GM21381 (cell line): ENCODE measurements at regions not wholly inside any gene's neighbourhood (a gene's known extent, or its start where the extent isn't known, plus 50 kb on each side); places are given as distances from the start of the nearest gene placed in this dataset.
"Not testable (repeated sequence)": the region's sequence is repeated elsewhere in the genome, so short reads cannot be mapped to it uniquely, and the experiment has no call there.

Experiments used
- ATAC-seq: cut with Tn5 transposase; IDR thresholded peaks from one replicate; pipeline ENCODE4 v1.9.1; 2021; ENCODE audit warnings: mild to moderate bottlenecking, moderate library complexity; ENCODE audit not compliant: unreplicated experiment

DNA sequence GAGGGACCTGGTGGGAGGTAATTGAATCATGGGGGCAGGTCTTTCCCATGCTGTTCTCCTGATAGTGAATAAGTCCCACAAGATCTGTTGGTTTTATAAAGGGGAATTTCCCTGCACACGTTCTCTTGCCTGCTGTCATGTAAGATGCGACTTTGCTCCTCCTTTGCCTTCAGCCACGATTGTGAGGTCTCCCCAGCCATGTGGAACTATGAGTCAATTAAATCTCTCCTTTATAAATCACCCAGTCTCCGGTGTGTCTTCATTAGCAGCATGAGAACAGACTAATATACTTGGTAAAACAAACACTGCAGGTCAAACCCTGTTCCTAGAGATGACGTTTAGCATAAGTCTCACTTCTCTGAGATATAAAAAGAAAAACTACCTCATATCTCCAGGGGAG is 148.3 kb downstream of the MATN1 start:
- ATAC-seq, result no peak

DNA sequence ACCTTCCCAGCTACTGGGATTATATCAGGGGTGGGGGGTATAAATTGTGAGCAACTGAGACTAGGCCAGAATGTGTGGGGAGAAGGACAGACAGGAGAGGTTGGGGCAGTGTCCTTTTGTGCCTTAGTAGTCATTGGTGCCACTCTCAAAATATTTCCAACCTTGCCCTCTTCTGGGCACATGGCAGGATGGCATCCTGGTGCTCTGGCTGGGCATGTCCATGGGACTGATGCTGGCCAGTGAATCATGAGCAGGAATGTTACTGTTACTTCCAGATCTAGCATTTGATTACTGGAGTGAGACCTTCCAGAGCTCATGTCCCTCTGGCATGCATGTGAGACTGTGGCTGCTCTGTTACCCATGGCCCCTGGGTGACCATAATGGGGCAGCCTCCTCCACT is 151.2 kb downstream of the MATN1 start:
- ATAC-seq, result no peak

DNA sequence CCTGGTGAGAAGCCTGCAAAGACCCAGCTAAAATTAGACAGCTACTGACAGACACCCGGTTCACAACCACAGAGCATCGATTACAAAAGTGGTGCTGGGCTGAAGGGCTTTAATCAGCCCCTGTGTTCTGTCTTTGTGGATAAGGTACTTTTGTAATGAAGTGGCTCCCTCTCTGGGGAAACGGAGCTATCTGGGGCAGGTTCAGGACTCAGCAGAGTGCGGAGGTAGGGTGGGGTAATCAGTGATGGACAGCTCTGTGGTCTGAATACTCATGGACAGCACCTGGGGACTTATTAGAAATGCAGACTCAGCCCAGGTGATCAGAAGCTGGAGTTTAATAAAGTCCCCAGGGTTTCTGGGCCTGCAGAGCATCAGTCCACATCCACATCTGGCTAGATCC is 152.0 kb downstream of the MATN1 start:
- no peak for ATAC-seq

DNA sequence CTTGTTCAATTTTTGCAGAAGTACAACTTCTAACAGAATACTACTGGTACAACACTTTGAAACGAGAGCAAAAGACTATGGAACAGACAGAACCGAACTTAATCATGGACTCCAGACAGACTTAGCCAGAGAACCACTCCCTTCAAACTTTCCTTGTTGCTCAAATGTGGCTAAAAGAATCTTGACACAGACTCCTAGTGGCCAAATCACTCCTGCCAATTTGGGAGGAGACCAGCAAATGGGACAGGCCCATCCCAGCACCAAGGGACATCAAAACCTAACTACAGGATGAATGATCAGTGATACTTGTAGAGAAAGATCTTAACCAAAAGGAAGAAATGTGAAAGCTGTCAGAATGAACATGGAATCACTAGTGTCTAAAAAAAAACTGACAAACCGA is 154.0 kb downstream of the MATN1 start:
- no peak for ATAC-seq

DNA sequence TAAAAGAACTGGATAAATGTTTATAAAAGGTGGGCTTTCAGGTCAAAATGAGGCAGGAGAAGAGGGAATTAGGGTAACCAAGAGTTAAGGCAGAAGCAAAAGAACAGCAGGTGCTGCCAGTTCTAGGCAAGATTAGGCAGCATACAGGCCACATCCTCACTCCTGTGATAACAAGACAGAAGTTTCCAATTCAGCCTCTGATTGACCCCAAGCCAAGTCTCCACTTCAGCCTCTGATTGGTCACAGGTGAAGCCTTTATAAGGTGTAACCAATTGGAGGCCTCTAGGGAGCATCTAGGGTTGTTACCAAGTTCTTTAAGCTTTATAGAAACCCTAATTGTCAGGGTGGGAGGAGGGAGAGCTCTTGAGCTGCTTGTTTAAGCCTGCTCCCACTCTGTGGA is 160.8 kb downstream of the MATN1 start:
- no peak for ATAC-seq

DNA sequence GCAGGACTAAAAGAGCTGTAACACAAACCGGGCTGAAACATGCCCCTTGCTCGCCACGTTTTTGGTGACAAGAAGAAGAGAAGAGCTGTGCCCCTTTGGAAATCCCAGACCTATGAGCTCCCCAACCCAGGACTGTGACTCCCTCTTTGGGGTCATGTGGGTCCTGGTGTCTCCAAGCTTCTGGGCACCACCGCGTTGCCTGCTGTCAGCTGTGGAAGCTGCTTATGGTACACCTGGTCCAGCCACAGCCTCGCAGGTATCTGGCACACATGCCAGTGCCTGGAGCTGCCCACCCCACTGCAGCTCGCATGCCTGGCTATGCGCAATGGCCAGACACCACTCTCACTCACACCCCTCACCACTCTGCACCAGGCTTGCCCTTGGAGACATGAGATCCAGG is 171.8 kb downstream of the MATN1 start:
- no peak for ATAC-seq

DNA sequence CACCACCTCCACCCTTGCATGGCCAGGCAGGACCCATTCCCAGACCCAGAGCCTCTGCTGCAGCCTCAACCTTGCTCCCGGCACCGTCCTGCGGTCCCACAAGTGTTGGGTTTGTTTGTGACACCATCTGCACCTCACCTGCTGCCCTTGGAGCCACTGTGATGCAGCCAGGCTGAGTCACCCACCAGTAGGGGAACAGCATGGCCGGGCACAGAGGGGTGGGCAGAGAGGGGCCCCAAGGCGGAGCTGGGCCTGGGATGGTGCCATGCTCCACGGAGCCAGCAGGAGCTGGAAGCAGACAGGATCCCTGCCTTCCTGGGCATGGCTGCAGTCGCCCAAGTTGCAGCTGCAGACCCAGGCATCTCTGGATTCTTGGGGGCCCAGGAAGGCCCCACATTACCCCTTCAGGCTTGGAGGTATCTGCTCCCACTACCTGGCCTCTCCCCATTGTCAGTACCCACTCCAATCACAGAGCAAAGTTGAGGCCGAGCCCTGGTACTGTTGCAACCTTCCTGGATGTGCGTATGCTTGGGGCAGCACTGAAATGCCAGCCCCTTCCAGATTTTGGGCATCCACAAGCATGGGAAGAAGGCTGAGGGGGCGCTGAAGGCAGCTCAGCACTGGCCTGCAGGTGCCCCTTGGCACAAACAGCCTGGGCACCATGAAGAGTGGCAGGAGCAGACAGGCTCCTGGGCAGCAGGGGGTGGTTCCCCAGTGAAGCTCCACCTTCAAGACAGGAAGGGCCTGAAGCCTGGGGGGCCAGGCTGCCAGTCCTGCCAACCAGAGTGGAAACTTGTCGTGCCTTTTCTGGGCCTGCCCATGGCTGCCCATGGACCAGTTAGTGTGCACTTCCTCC is 172.8 kb downstream of the MATN1 start:
- no peak for ATAC-seq

DNA sequence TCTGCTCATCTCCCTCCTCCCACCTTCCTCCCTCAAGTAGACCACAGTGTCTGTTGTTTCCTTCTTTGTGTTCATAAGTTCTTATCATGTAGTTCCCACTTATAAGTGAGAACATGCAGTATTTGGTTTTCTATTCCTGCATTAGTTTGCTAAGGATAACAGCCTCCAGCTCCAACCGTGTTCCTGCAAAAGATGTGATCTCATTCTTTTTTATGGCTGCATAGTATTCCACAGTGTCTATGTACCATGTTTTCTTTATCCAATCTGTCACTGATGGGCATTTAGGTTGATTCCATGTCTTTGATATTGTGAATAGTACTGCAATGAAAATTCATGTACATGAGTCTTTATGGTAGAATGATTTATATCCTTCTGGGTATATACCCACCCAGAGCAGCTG is 173.5 kb downstream of the MATN1 start:
- ATAC-seq, result not testable (repeated sequence)

DNA sequence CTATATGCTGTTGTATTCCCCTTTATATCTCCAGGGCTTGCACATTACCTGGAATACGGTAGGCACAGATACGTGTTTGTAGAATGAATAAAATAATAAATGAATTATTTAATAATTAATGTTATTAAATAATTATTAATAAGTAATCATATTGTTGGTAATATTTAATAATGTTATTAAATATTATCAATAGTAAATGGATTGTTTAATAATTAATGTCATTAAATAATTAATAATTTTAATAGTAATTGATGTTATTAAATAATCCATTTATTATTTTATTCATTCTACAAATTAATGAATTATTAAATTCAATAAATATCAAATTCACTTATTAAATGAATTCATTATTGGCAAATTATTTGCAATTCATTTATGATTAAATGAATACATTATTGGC is 175.1 kb downstream of the MATN1 start:
- no peak for ATAC-seq

DNA sequence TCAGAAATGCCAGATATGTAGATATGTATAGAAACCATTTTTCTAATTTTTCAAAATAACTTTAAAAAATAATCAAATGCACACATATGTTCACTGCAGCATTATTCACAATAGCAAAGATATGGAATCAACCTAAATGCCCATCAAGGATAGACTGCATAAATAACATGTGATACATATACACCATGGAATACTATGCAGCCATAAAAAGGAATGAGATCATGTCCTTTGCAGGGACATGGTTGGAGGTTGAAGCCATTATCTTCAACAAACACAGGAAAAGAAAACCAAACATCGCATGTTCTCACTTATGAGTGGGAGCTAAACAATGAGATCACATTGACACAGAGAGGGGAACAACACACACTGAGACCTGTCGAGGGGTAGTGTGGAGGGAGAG is 176.1 kb downstream of the MATN1 start:
- not testable (repeated sequence) for ATAC-seq

DNA sequence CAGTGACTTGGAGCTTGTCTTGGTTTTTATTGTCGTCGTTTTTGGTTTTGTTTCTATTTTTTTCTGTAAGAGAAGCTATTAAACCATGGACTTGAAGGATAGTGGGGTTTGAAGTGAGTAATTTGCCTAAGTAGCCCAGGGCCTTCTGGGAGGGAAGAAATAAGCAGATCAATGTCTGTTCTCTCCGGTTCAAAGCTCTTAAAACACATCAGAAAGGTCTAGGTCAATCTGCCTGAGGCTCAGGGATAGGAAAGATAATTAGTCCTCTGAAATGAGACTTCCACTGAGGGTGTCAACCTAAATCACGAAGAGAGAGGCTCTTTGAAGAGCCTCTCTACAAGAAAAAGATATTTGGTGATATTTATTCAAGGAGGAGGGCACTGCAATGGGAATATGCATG is 178.0 kb downstream of the MATN1 start:
- no peak for ATAC-seq

DNA sequence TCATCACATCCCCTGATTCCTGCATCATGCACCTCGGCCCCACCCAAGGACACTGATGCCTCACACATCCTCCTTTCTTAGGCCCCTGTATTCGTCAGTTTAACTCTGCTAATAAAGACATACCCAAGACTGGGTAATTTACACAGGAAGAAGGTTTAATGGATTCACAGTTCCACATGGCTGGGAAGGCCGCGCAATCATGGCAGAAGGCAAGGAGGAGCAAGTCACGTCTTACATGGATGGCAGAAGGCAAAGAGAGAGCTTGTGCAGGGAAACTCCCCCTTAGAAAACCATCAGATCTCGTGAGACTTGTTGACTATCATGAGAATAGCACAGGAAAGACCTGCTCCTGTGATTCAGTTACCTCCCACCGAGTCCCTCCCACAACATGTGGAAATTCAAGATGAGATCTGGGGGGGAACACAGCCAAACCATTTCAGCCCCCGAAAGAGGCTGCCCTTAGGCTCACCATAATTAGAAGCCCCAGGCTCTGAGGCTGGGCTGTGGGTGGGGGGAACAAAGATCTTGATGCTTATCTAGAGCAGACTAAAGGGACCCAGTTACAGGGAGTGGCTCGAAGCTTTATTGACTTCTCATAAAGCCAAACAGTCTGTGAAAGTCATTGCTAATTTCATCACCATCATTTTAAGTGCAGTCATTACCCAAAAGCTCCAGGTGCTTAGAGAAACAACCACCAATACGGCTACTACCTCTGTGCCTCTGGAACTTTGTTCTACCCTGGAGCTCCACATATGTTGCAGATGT is 181.5 kb downstream of the MATN1 start:
- no peak for ATAC-seq

DNA sequence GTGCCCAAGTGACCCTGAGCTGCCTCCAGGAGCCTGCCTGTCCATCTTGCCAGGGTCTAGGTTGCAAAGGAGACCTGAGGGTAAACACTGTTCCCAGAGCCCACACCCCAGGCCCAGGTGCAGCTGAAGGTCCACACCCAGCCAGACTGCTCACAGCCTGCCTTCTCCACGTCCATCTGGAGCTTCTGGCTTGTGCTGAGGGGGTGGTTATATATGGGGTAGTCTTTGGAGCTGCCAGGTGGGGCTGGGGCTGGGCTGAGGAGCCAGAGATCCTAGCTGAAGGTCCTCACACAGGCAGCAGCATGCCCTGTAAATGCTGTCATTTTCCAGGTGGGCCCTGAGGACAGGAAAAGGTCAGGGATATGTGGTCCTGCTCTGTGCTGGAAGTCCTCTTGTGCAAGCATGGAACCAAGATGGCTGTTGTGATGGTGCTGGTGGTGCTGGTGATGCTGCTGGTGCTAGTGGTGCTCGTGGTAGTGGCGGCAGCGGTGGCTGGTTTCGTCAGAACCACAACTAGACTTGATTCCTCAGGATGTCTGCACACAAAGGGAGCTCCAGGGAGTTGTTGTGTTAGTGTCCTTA is 182.7 kb downstream of the MATN1 start:
- ATAC-seq, result no peak

DNA sequence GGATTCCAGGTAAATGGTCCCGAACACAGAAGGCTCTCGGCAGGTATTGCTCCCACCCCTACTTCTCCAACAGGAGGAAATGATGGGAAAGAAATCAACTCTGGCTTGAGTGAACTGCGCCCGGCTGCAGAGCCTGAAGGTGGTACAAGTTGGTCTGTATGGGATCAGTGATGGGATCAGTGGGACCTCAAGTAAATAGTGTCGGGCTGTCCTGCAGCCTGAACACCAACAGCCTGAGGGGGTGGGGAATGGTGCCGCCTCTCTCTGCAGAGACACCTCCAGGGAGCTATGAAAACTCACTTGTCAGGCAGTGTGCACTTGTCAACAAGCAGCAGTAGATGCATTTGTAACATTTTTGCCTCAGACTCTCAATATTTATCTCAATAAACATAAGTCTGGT is 183.5 kb downstream of the MATN1 start:
- no peak for ATAC-seq

DNA sequence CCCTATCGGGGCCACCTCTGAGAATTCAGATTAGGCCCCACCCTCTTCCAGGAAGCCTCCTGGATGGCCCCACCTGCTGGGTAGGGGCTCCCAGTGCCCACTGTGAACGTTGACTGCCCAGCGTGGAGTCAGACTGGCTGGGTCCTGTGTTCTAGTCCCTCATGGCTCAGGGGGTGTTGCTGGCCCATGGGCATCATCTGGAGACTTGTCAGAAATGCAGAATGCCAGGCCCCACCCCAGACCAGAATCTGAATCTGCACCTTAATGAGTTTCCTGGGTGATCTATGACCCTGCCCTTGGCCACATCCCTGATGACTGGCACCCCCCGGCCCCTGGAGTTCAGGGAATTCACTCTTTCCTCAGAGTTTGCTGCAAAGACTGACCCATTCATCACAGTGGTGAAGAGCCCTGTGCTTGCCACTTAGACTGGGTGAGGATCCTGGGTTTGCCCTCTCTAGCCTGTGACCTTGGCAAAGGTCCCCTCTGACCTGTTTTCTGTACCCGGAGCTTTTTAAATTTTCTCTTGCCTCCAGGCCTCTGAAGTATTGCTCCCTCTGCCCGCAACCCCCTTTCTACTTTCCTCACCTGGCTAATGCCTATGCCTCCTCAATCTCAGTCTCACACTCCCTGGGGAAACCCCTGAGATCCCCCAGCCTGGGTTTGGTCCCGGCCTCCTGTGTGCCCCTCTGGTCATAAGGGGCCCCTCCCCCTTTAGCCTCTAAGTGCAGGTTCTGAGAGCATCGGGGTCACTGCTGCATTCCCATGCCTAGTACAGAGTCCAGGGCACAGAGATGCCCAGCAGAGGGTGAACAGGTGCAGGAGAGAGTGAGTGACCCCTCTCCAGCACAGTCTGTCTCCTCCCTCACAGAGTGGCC is 184.2 kb downstream of the MATN1 start:
- no peak for ATAC-seq

DNA sequence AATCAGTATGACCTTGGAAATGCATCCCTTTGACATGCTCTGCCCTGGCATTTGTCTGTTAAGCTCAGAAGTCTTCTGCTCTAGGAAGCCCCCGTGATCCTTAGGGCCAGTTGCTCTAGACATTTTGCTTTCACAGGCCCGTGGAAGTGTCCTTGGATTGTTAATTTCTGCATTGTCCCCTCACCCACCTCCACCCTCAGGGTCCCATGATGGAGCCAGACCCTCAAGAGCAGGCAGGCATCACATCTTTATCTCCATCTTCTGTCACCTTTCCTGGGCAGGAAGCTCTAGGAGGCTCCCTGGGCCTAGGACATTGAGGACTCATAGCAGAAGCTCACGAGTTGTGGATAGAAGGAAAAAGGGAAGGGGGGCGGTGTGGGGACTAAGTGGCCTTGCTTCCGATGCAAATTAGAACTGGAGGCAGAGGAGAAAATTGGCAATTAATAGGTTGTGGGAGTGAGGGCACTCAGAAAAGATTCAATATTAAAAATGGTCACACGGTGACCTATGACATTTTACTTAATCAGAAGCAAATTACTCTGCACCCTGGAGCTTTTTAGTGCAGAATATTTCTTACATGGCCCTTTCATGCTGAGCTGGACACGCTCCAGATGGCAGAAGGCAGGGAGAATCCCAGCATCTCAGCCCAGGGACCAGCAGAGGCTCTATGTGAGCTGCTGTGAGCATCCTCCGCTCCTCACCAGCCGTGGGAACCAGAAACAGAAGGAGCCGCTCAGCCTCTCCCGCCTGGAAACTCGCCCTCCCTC is 185.0 kb downstream of the MATN1 start:
- ATAC-seq, result no peak

DNA sequence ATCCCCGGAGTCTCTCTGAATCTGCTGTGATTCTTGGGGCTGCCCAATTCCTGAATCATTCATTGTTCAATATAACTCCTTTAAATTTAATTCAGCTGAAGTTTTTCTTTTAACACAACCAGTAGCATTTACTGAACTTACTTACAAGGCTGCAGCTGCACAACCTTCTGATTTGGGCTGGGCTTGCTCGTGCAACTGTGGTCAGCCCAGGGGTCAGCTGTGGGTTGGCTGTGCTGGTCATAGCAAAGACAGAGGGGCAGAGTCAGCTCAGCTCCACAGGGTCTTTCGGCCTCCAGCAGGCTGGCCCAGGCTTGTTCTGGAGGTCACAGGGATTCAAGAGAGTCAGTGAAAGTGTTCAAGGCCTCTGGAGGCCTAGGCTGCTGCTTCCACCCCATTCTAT is 186.1 kb downstream of the MATN1 start:
- ATAC-seq, result no peak

DNA sequence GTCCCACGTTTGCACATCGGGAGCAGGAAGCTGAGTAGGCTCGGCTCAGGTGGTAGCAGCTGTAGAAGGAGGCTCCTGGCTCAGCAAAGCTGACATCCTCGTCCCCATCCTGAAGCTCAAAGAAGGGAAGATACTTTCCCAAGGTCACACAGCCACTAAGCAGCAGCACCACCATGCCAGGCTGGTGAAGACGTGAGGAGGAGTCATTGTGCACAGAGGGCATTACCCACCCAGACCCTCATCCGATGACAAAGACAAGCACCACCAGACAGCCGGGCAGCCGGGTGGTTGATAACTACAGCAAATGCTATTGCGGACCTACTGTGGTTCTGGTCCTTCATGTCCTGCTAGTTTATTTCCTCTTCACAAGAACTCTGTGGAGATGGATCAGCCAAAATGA is 186.9 kb downstream of the MATN1 start:
- no peak for ATAC-seq

DNA sequence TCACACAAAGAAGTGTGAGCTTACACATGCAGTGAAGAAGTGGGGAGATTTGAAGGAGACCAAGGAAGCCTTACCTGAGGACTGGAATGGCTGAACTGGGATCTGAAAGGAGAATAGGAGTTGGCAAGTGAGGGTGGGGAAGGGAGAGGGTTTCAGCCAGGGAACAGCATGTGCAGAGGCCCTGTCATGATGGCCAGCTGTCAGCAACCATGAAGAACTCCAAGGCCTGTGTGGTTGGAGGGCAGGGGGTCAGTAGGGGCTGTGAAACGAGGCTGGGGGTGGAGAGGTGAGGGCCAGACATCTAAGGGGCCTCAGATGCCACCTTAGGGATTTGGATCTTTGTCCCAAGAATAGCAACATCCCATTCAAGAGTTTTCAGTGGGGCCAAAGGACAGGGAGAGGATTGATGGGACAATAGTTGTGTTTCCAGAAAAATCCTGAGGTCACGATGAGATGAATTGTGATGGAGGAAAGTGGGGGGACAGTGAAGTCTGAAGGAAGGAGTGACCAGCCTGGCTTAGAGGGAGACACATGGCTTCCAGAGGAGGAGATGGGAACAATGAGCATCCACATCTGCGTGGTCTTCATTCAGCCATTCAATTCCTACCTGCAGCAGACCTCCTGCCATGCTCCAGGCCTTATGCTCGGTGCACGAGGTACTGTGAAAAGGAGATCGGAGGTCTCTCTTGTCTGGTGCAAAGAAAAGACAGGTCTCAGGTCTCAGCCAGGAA is 187.6 kb downstream of the MATN1 start:
- no peak for ATAC-seq

DNA sequence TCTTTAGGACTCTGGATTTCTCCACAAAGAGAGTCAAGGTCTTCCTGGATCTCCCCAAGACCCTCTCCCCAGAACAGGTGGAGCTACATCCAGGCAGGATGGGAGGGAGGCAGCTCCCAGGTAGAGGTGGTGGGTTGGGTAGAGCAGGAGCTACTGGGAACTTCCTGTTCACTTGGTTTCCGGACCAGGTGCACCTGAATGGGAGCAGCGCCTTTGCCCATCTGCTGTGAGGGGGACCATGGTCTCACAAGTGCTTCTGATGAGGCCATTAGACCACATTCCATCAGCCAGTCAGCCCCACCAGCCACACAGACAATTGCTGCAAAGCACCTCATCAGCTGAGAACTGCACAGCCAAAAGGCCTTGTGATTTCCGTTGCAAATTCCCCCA is 188.8 kb downstream of the MATN1 start:
- no peak for ATAC-seq
